ENCODE measurements at regions not wholly inside any gene's neighbourhood (a gene's known extent, or its start where the extent isn't known, plus 50 kb on each side); places are given as distances from the start of the nearest gene placed in this dataset.

DNA sequence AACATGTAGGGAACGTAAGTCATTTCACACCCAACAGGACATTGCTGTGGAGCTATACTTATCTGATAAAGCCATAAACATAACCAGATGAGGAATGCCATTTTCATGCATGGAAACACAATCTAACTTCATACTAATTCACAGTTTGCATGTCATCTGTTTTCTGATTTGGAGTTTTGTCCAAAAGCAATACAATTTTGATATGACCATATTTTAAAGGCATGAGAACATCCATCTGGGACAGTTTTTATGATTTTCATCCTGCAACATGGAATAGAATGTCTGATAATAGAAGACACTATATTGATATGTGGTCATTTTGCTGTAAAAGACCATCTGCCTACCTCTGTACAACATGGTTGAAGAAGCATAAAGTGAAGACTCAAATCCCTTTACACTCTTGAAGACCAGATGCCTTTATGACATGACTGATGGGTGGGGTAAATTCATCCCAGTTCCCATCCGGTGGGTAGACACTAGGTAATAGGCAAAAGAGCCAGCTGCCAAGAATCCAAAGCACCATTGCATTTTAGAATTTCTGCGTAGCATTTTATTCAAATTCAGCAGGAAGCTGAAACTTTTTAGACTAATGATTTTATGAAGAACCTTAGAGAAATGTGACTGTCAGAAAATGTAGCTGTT lies 309.8 kb downstream of the LMO7 start:
- Histone ChIP-seq H3K36me3 (no peaks in the 10 kb centered on the region), H3K27ac (no peak overlapping the region), H3K27me3 (no peaks in the 10 kb centered on the region), H3K4me1 (no peaks in the 10 kb centered on the region), H3K4me3 (no peak overlapping the region), H3K9me3 (no peaks in the 10 kb centered on the region)
- no peak for DNase-seq (ENCODE audit: extremely low spot score in 2 of 2)
- intact Hi-C loops (cut with DNase I): no loop called here
- TF ChIP-seq POLR2A (IDR thresholded peaks at IDR 0.05): no peak
- TF ChIP-seq, protein P1, sequence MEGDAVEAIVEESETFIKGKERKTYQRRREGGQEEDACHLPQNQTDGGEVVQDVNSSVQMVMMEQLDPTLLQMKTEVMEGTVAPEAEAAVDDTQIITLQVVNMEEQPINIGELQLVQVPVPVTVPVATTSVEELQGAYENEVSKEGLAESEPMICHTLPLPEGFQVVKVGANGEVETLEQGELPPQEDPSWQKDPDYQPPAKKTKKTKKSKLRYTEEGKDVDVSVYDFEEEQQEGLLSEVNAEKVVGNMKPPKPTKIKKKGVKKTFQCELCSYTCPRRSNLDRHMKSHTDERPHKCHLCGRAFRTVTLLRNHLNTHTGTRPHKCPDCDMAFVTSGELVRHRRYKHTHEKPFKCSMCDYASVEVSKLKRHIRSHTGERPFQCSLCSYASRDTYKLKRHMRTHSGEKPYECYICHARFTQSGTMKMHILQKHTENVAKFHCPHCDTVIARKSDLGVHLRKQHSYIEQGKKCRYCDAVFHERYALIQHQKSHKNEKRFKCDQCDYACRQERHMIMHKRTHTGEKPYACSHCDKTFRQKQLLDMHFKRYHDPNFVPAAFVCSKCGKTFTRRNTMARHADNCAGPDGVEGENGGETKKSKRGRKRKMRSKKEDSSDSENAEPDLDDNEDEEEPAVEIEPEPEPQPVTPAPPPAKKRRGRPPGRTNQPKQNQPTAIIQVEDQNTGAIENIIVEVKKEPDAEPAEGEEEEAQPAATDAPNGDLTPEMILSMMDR (IDR thresholded peaks at IDR 0.05): no peak
- TF ChIP-seq POLR2AphosphoS5 (IDR thresholded peaks at IDR 0.05; ENCODE audit: insufficient read depth in 1 of 2, low read depth in 1 of 2): no peak

DNA sequence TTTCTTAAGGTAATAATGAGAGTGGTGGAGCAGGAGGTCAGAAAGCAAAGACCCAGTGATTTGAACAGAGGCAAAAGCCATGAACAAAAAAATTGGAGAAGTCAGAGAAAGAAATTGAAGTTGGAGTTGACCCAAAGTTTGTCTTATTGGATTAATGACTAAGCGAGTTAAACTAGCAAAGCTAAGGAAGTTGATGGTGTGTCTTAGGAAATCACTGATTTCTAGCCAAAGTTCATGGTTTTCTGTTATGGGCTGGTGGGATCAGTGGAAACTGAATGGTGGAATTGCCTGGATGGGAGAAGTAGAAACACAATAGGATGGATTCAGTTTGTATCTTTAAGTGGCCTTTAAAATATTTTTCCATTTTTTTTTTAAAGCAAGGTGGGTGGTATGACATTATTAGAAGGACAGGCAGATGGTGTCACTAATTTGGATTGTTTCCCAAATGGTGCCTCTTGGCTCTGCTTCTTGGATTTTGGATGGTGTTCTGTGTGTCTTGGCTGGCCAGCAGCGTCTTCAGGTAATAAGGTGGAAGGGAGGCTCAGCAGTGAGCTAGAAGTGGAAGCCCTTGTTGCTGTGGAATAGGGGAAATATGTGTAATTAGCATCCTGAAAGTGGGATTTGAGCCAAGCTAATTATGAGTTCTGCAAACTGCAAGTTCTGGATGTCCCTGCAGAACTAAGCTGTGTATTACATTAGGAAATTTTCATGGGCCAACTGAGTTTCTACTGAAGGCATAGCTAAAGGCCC lies 302.9 kb downstream of the LMO7 start:
- Histone ChIP-seq H3K36me3 (no peaks in the 10 kb centered on the region), H3K4me1 (peaks cover 3% of the 10 kb centered on the region), H3K27ac (no peak overlapping the region), H3K4me3 (no peak overlapping the region), H3K27me3 (no peaks in the 10 kb centered on the region), H3K9me3 (no peaks in the 10 kb centered on the region)
- no peak for DNase-seq (ENCODE audit: extremely low spot score in 2 of 2)
- TF ChIP-seq, protein P1 (IDR thresholded peaks at IDR 0.05): no peak
- TF ChIP-seq POLR2A (IDR thresholded peaks at IDR 0.05): no peak
- no peak for TF ChIP-seq POLR2AphosphoS5 (IDR thresholded peaks at IDR 0.05; ENCODE audit: insufficient read depth in 1 of 2, low read depth in 1 of 2)
- intact Hi-C loops (cut with DNase I): no loop called here

DNA sequence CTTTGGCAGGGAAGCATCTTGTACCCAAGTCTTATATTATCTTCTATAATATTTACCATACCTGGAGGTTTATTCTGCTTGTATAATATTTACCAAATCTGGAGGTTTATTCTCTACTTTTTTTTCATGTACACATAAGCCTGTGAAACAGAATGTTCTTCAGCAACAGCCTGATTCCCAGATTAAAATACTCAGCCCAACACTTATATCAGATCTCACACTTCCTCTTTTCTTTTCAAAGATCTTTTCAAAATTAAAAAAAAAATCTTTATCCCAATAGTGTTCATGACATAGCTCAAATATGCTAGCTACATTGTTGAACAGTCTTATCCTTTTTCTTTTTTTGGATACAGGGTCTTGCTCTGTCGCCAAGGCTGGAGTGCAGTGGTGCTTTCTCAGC lies 300.7 kb downstream of the LMO7 start:
- intact Hi-C loops (cut with DNase I): no loop called here

DNA sequence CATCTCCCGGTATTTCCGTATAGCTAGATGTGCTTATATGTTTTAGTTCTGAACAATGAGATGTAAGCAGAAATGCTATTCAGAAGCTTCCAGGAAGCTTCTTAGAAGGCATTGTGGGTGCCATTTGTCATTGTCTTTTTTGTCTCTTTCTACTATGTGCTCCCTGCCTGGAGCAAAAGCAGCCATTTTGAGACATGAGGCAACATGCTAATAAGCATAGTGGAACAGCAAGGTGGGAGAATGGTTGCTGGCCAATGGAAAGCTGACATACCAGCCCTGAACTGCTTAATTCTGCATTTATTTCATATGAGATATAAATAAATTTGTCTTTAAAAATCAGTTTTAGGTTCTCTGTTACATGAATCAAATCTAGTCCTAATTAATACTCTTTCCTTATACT lies 299.7 kb downstream of the LMO7 start:
- H3K27me3 ChIP-seq: no peaks in the 10 kb centered on the region
- intact Hi-C loops (cut with DNase I): no loop called here
- no peak for TF ChIP-seq POLR2A (IDR thresholded peaks at IDR 0.05)
- no peak for TF ChIP-seq POLR2AphosphoS5 (IDR thresholded peaks at IDR 0.05; ENCODE audit: insufficient read depth in 1 of 2, low read depth in 1 of 2)
- TF ChIP-seq, protein P1 (IDR thresholded peaks at IDR 0.05): no peak
- H3K4me1 ChIP-seq: peaks cover 3% of the 10 kb centered on the region
- H3K36me3 ChIP-seq: no peaks in the 10 kb centered on the region
- no peak overlapping the region for H3K27ac ChIP-seq
- no peaks in the 10 kb centered on the region for H3K9me3 ChIP-seq
- no peak for DNase-seq (ENCODE audit: extremely low spot score in 2 of 2)
- no peak overlapping the region for H3K4me3 ChIP-seq

More for the DNA sequence above, 300.7 kb downstream of the LMO7 start:
- no peak overlapping the region for H3K4me3 ChIP-seq
- DNase-seq (ENCODE audit: extremely low spot score in 2 of 2): no peak
- peaks cover 3% of the 10 kb centered on the region for H3K4me1 ChIP-seq
- no peaks in the 10 kb centered on the region for H3K36me3 ChIP-seq
- no peak overlapping the region for H3K27ac ChIP-seq
- H3K9me3 ChIP-seq: no peaks in the 10 kb centered on the region
- no peak for TF ChIP-seq POLR2AphosphoS5 (IDR thresholded peaks at IDR 0.05; ENCODE audit: insufficient read depth in 1 of 2, low read depth in 1 of 2)
- TF ChIP-seq, protein P1 (IDR thresholded peaks at IDR 0.05): no peak
- TF ChIP-seq POLR2A (IDR thresholded peaks at IDR 0.05): no peak
- H3K27me3 ChIP-seq: no peaks in the 10 kb centered on the region

DNA sequence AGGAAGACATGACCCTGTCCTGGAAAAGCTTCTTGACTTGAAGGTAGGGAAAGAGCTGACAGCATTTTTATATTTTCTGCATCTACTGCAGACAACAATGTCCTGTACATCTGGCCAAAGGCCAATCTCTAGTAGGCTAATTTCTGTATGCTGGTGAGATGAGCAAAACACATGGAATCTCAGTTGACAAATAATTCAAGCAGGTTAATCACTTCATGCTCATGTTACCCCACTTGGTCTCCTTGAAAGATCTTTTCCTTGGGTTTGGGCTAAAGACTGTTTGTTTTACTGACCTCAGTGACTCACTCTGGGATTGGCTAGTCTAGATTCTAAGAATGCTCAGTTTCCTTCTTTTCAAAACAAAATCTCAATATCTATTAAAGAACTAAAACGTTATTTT lies 298.8 kb downstream of the LMO7 start:
- H3K27me3 ChIP-seq: no peaks in the 10 kb centered on the region
- intact Hi-C loops (cut with DNase I): loop anchor here (5.0 kb wide), 1 partner anchor 1158 kb away; no protein-coding TSS in a partner anchor
- no peak for DNase-seq (ENCODE audit: extremely low spot score in 2 of 2)
- H3K27ac ChIP-seq: no peak overlapping the region
- H3K4me3 ChIP-seq: no peak overlapping the region
- TF ChIP-seq POLR2AphosphoS5 (IDR thresholded peaks at IDR 0.05; ENCODE audit: insufficient read depth in 1 of 2, low read depth in 1 of 2) (no peak), POLR2A (IDR thresholded peaks at IDR 0.05) (no peak)
- TF ChIP-seq, protein P1 (IDR thresholded peaks at IDR 0.05): no peak
- peaks cover 3% of the 10 kb centered on the region for H3K4me1 ChIP-seq
- no peaks in the 10 kb centered on the region for H3K9me3 ChIP-seq
- H3K36me3 ChIP-seq: no peaks in the 10 kb centered on the region
